Mesenchymal stem cell (in vitro differentiated cells and primary cell): ENCODE measurements at regions not wholly inside any gene's neighbourhood (a gene's known extent, or its start where the extent isn't known, plus 50 kb on each side); places are given as distances from the start of the nearest gene placed in this dataset.

Source experiments
- DNase-seq: peaks from one replicate; pipeline ENCODE4 v3.0.0-alpha.2; 2013
- H2AFZ ChIP-seq: one replicate; pipeline ENCODE4 v1.6.1; 2013; ENCODE audit warnings: low read depth, mild to moderate bottlenecking, control low read depth, inconsistent platforms, low read length, moderate library complexity
- H2AK5ac ChIP-seq: 2 replicates; pipeline ENCODE4 v1.6.1; 2013; ENCODE audit warnings: low read length, moderate library complexity, mild to moderate bottlenecking, inconsistent platforms; ENCODE audit not compliant: severe bottlenecking
- H2BK120ac ChIP-seq: one replicate; pipeline ENCODE4 v1.6.1; 2013; ENCODE audit warnings: low read depth, mild to moderate bottlenecking, inconsistent platforms, low read length, moderate library complexity
- H2BK12ac ChIP-seq, 2 experiments: one replicate each; pipeline ENCODE4 v1.6.1; 2013; ENCODE audit warnings: inconsistent platforms in 2 of 2, low read length in 2 of 2, mild to moderate bottlenecking in 2 of 2, moderate library complexity in 2 of 2, control low read depth in 1 of 2
- H2BK15ac ChIP-seq: one replicate; pipeline ENCODE4 v1.6.1; 2013; ENCODE audit warnings: mild to moderate bottlenecking, low read depth, inconsistent platforms; ENCODE audit not compliant: poor library complexity, severe bottlenecking
- H2BK5ac ChIP-seq: 2 replicates; pipeline ENCODE4 v1.6.1; 2013; ENCODE audit warnings: low read depth, mild to moderate bottlenecking, low read length, control low read depth, inconsistent platforms; ENCODE audit not compliant: poor library complexity, severe bottlenecking
- H3K14ac ChIP-seq, 2 experiments: one replicate each; pipeline ENCODE4 v1.6.1; 2013; ENCODE audit warnings: inconsistent platforms in 2 of 2, low read length in 2 of 2, control low read depth in 1 of 2, mild to moderate bottlenecking in 1 of 2, moderate library complexity in 1 of 2
- H3K18ac ChIP-seq, 2 experiments: one replicate each; pipeline ENCODE4 v1.6.1; 2013; ENCODE audit warnings: inconsistent platforms in 2 of 2, low read length in 2 of 2, control low read depth in 1 of 2, low read depth in 1 of 2, mild to moderate bottlenecking in 1 of 2
- H3K23ac ChIP-seq, 2 experiments: one replicate each; pipeline ENCODE4 v1.6.1; 2013; ENCODE audit warnings: inconsistent platforms in 2 of 2, low read length in 2 of 2, mild to moderate bottlenecking in 2 of 2, moderate library complexity in 2 of 2, control low read depth in 1 of 2
- H3K27ac ChIP-seq: 2 replicates; pipeline ENCODE4 v1.5.1; 2013; ENCODE audit warnings: mild to moderate bottlenecking, moderate library complexity, low read length, control low read depth, inconsistent platforms; ENCODE audit not compliant: poor library complexity, severe bottlenecking
- H3K27me3 ChIP-seq, 2 experiments: 2 replicates each; pipeline versions ENCODE4 v1.6.1 to v1.7.0; 2013; ENCODE audit warnings: low read length in 2 of 2, mild to moderate bottlenecking in 2 of 2, moderate library complexity in 2 of 2, control low read depth in 1 of 2, inconsistent platforms in 1 of 2; ENCODE audit not compliant: control insufficient read depth in 1 of 2, insufficient read depth in 1 of 2
- H3K36me3 ChIP-seq, 2 experiments: 2 replicates each; pipeline versions ENCODE4 v1.6.1 to v1.7.0; 2013; ENCODE audit warnings: low read length in 2 of 2, control low read depth in 1 of 2, inconsistent platforms in 1 of 2, low read depth in 1 of 2, mild to moderate bottlenecking in 1 of 2; ENCODE audit not compliant: insufficient read depth in 2 of 2, control insufficient read depth in 1 of 2
- H3K4ac ChIP-seq, 2 experiments: one replicate each; pipeline ENCODE4 v1.6.1; 2013; ENCODE audit warnings: inconsistent platforms in 2 of 2, low read length in 2 of 2, mild to moderate bottlenecking in 2 of 2, moderate library complexity in 2 of 2, control low read depth in 1 of 2, low read depth in 1 of 2
- H3K4me1 ChIP-seq: 2 replicates; pipeline ENCODE4 v1.6.1; 2013; ENCODE audit warnings: low read depth, low read length, control low read depth; ENCODE audit not compliant: control insufficient read depth, insufficient read depth
- H3K4me2 ChIP-seq: 2 replicates; pipeline ENCODE4 v1.6.1; 2013; ENCODE audit warnings: low read length, mild to moderate bottlenecking, inconsistent platforms; ENCODE audit not compliant: poor library complexity, severe bottlenecking
- H3K4me3 ChIP-seq, 2 experiments: 2 replicates each; pipeline versions ENCODE4 v1.5.1 to v1.7.0; 2013; ENCODE audit warnings: low read length in 2 of 2, mild to moderate bottlenecking in 2 of 2, control low read depth in 1 of 2, low read depth in 1 of 2; ENCODE audit not compliant: insufficient read depth in 1 of 2
- H3K79me1 ChIP-seq: replicated peaks from 2 replicates; pipeline ENCODE4 v1.6.1; 2013; ENCODE audit warnings: mild to moderate bottlenecking, control low read depth, low read length, inconsistent platforms; ENCODE audit not compliant: poor library complexity, severe bottlenecking
- H3K9ac ChIP-seq: 2 replicates; pipeline ENCODE4 v1.7.0; 2013; ENCODE audit warnings: mild to moderate bottlenecking, low read length, moderate library complexity
- H3K9me3 ChIP-seq: 2 replicates; pipeline ENCODE4 v1.7.0; 2013; ENCODE audit warnings: mild to moderate bottlenecking, low read length; ENCODE audit not compliant: control insufficient read depth
- H4K8ac ChIP-seq: one replicate; pipeline ENCODE4 v1.6.1; 2013; ENCODE audit warnings: inconsistent platforms, mild to moderate bottlenecking, low read length, moderate library complexity
- H4K91ac ChIP-seq: one replicate; pipeline ENCODE4 v1.6.1; 2013; ENCODE audit warnings: mild to moderate bottlenecking, low read length, inconsistent platforms
- WGBS: methylation state at CpG from one replicate; pipeline ENCODE4 v1.1.7; 2013; ENCODE audit warnings: mixed read lengths; 5-methylcytosine and 5-hydroxymethylcytosine counted together

- WGBS: 62% methylated on average over 10 of the region's 10 CpGs
- no peaks in the 10 kb centered on the region for H3K4me1 ChIP-seq
- H3K4me3 ChIP-seq: no peak overlapping the region
- H3K9me3 ChIP-seq: no peaks in the 10 kb centered on the region
- no peak overlapping the region for H3K27ac ChIP-seq
- H3K14ac ChIP-seq: no peak overlapping the region
- no peak overlapping the region for H2BK5ac ChIP-seq
- no peak overlapping the region for H2AFZ ChIP-seq
- H3K27me3 ChIP-seq: no peaks in the 10 kb centered on the region
- no peak overlapping the region for H2AK5ac ChIP-seq
- no peak overlapping the region for H2BK12ac ChIP-seq
- no peak overlapping the region for H4K8ac ChIP-seq
- H3K18ac ChIP-seq: no peak overlapping the region
- H3K79me1 ChIP-seq: no peaks in the 10 kb centered on the region
- no peak overlapping the region for H3K23ac ChIP-seq
- H3K4me2 ChIP-seq: no peak overlapping the region
- no peak overlapping the region for H2BK15ac ChIP-seq
- H3K9ac ChIP-seq: no peak overlapping the region
- H4K91ac ChIP-seq: no peak overlapping the region
- H3K4ac ChIP-seq: no peak overlapping the region
- H2BK120ac ChIP-seq: no peak overlapping the region
- no peaks in the 10 kb centered on the region for H3K36me3 ChIP-seq
- DNase-seq: no peak
Measured at GRCh38 chr5:2569176-2569575, 182.3 kb downstream of the IRX2 start.

GRCh38 chr5:2566284-2566683 is 185.2 kb downstream of the IRX2 start:
- Histone ChIP-seq H2BK12ac (no peak overlapping the region), H3K4ac (no peak overlapping the region), H2AFZ (no peak overlapping the region), H4K91ac (no peak overlapping the region), H3K36me3 (no peaks in the 10 kb centered on the region), H3K27me3 (no peaks in the 10 kb centered on the region), H2BK120ac (no peak overlapping the region), H3K9me3 (no peaks in the 10 kb centered on the region), H3K4me1 (no peaks in the 10 kb centered on the region), H3K4me3 (no peak overlapping the region), H2BK15ac (no peak overlapping the region), H3K79me1 (no peaks in the 10 kb centered on the region), H3K18ac (no peak overlapping the region), H4K8ac (no peak overlapping the region), H3K23ac (no peak overlapping the region), H3K9ac (no peak overlapping the region), H3K14ac (no peak overlapping the region), H2AK5ac (no peak overlapping the region), H3K27ac (no peak overlapping the region), H3K4me2 (no peak overlapping the region), H2BK5ac (no peak overlapping the region)
- 41% methylated on average over 3 of the region's 3 CpGs for WGBS
- no peak for DNase-seq

GRCh38 chr5:2565147-2565546 is 186.3 kb downstream of the IRX2 start:
- no peaks in the 10 kb centered on the region for H3K36me3 ChIP-seq

GRCh38 chr5:2563046-2563445 is 188.4 kb downstream of the IRX2 start:
- H3K4me2 ChIP-seq: no peak overlapping the region
- H4K8ac ChIP-seq: no peak overlapping the region
- H3K14ac ChIP-seq: no peak overlapping the region
- no peaks in the 10 kb centered on the region for H3K79me1 ChIP-seq
- WGBS: 67% methylated on average over 6 of the region's 6 CpGs
- no peaks in the 10 kb centered on the region for H3K36me3 ChIP-seq
- H2BK120ac ChIP-seq: no peak overlapping the region
- no peak for DNase-seq
- H3K4me1 ChIP-seq: no peaks in the 10 kb centered on the region
- no peak overlapping the region for H2AFZ ChIP-seq
- H3K9me3 ChIP-seq: peaks cover 8% of the 10 kb centered on the region
- H2BK15ac ChIP-seq: no peak overlapping the region
- H4K91ac ChIP-seq: no peak overlapping the region
- no peak overlapping the region for H3K23ac ChIP-seq
- no peak overlapping the region for H3K4me3 ChIP-seq
- H2AK5ac ChIP-seq: no peak overlapping the region
- H3K27ac ChIP-seq: no peak overlapping the region
- H2BK5ac ChIP-seq: no peak overlapping the region
- H3K4ac ChIP-seq: no peak overlapping the region
- no peak overlapping the region for H3K9ac ChIP-seq
- H2BK12ac ChIP-seq: no peak overlapping the region
- no peak overlapping the region for H3K18ac ChIP-seq
- H3K27me3 ChIP-seq: no peaks in the 10 kb centered on the region

More at GRCh38 chr5:2565147-2565546, 186.3 kb downstream of the IRX2 start:
- H3K18ac ChIP-seq: no peak overlapping the region
- no peak overlapping the region for H3K23ac ChIP-seq
- no peak overlapping the region for H2BK12ac ChIP-seq
- DNase-seq: no peak
- H2BK5ac ChIP-seq: no peak overlapping the region
- no peak overlapping the region for H3K4me2 ChIP-seq
- peaks cover 3% of the 10 kb centered on the region for H3K9me3 ChIP-seq
- H2BK120ac ChIP-seq: no peak overlapping the region
- no peaks in the 10 kb centered on the region for H3K79me1 ChIP-seq
- no peak overlapping the region for H3K4me3 ChIP-seq
- H3K4me1 ChIP-seq: no peaks in the 10 kb centered on the region
- H3K9ac ChIP-seq: no peak overlapping the region
- no peak overlapping the region for H3K4ac ChIP-seq
- H4K91ac ChIP-seq: no peak overlapping the region
- no peak overlapping the region for H4K8ac ChIP-seq
- no peak overlapping the region for H3K14ac ChIP-seq
- H2BK15ac ChIP-seq: no peak overlapping the region
- H3K27me3 ChIP-seq: no peaks in the 10 kb centered on the region
- H2AFZ ChIP-seq: no peak overlapping the region
- no peak overlapping the region for H2AK5ac ChIP-seq
- 80% methylated on average over 4 of the region's 6 CpGs for WGBS
- no peak overlapping the region for H3K27ac ChIP-seq
